COLO668 (cell line): ENCODE measurements at regions not wholly inside any gene's neighbourhood (a gene's known extent, or its start where the extent isn't known, plus 50 kb on each side); places are given as distances from the start of the nearest gene placed in this dataset.

ENCODE experiments used
- DNase-seq: peaks from one replicate; lab custom pipeline; 2025; ENCODE audit not compliant: unreplicated experiment; lab: John Stamatoyannopoulos, UW

- DNase-seq = no peak
Measured at GRCh38 chr22:47773635-47774034, 1011.2 kb downstream of the TBC1D22A start.

DNA sequence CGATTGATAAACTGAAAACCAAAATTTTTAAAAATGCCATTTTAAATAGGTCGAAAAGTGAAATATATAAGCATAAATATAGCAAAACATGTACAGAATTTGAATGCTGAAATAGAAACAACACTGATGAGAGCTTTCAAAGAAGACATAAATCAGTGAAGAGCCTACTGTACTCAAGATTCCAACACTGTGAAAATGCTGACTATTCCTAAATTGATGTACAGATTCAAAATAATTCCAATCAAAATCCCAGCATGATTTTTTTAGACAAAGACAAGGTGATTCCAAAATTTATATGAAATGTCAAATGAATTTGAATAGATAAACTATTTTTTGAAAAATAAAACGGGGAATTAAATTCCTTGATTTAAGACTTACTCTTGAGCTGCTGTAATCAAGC is 1010.4 kb downstream of the TBC1D22A start:
- DNase-seq = no peak

DNA sequence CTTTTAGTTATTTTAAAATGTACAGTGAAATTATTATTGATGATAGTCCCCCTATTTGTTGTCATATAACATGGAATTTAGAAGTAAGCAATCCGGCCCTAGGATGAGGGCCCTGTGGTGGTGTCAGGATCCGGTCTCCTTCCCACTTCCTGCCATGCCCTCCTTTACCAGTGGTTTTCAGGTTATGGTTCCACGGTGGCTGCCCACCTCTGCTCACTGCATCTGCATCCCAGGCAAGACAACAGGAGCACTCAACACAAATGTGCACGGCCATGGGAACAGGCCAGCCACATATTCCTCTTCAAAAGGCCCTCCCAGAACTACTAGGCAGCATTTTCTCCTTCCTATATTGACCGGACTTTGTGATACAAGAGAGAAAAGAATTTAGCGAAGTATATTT is 1007.2 kb downstream of the TBC1D22A start:
- DNase-seq = no peak

- DNase-seq = no peak
Measured at GRCh38 chr22:47768027-47768426, 1005.6 kb downstream of the TBC1D22A start.

GRCh38 chr22:47767403-47767802 is 1005.0 kb downstream of the TBC1D22A start:
- no peak for DNase-seq

DNA sequence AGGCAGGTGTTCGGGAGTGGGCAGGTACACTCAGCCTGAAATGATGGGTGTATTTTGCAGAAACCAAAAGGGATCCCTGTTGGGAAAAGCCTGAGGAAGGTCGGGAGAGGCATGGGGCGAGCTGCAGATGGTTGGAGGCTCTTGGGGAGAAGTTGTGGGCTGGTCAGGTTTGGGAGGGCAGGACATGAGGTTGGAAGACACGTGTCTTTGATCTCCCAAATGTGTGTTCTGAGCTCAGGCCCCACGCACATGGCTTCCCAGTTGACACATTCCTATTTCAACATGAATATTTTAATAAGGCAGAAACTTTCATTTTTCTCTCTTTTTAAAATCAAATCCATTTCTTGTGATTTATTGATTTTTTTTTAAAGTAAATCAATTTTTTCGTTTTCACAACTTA is 1003.3 kb downstream of the TBC1D22A start:
- DNase-seq = no peak

DNA sequence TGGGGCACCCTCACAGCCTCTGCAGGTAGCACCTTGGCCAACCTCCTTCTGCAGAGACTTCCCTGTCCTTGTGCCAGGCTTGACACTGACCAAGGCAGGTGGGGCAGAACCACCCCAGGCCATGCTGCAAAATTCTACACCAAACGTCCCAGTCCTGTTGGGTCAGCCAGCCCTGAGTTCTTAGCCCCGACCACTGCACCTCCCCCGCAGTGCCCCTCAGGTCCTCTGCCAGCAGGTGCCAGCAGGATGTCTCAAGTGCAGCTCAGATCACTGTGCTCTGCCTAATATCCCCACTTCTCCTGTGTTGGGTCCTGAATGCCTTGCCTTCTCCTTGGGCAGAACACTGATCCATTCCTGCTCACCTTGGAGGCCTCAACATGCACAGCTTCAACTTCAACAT is 999.7 kb downstream of the TBC1D22A start:
- DNase-seq = no peak

DNA sequence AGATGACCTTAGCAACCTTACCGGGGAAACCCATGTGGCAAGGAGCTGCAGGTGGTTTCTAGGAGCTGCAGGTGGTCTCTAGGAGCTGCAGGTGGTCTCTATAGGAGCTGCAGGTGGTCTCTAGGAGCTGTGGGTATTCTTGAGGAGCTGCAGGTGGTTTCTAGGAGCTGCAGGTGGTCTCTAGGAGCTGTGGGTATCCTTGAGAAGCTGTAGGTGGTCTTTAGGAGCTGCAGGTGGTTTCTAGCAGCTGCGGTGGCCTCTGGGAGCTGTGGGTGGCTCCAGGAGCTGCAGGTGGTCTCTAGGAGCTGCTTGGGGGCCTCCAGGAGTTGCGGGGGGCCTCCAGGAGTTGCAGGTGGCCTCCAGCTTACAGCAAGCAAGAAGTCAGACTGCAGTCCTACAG is 997.5 kb downstream of the TBC1D22A start:
- no peak for DNase-seq

GRCh38 chr22:47757741-47758140 is 995.3 kb downstream of the TBC1D22A start:
- DNase-seq = no peak

- no peak for DNase-seq
Measured at GRCh38 chr22:47750086-47750485, 987.6 kb downstream of the TBC1D22A start.

- DNase-seq = no peak
Measured at GRCh38 chr22:47748957-47749356, 986.5 kb downstream of the TBC1D22A start.

DNA sequence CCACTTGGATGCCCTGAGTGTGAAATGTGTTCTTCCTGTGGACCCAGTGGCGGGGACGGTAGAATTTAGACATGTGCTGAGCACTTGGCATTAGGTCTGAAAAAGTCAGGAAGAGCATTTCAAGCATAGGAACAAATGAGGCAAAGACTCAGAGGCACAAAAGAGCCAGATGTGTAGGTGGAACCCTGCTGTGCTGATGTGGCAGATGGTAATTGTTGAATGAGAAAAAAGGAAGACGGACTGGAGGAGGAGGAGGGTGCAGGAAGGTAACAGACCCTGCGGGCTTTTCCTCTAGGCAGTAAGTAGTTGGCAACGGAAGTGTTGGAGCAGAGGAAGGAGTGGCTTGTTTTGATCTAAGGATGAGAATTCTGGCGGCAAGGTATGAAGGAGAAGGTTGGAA is 985.8 kb downstream of the TBC1D22A start:
- DNase-seq = no peak

GRCh38 chr22:47740109-47740805 is 977.8 kb downstream of the TBC1D22A start:
- DNase-seq = no peak

- no peak for DNase-seq
Measured at GRCh38 chr22:47739291-47740015, 977.0 kb downstream of the TBC1D22A start.

DNA sequence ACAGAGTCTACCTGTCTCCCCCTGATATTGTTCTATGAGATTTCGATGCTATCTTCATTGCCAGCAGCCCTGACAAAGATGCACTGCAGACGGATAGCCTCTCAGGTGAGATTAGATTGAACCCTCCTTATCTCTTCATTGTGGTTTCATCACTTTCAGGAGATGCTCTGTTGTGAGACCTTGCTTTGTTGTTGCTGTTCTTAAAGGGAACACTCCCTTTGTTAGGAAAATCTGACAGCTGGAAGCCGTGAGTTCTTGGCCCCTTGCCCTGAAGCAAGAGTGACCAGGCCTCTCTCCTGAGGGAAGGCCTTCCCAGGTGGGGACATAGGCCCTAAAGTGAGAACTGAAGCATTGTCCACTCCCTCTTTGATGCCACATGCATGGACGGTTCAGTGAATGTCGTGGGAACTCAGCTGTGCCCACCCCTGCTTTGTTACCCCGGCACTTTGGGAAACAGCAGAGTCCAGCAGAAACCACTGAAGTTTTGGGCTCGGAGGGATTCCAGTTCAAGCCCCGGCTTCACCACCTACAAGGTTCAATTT is 976.1 kb downstream of the TBC1D22A start:
- no peak for DNase-seq

- no peak for DNase-seq
Measured at GRCh38 chr22:47736186-47737034, 974.0 kb downstream of the TBC1D22A start.

GRCh38 chr22:47734511-47734910 is 972.1 kb downstream of the TBC1D22A start:
- no peak for DNase-seq

DNA sequence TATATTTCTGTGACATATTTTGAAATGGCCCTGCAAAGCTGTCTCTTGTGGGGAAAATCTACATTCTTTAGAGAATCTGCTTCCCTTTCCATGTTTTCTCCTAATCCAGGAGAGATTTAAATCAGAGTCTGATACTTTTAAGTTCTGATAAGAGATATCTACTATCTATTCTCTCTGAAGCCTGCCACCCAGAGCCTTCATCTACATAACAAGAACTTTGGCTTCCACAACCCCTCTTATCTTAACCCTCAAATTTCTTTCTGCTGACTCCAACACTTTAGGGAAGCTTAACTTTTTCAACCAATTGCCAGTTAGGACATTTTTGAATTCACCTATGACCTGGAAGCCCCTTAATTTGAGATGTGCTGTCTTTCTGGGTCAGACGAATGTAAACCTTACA is 965.2 kb downstream of the TBC1D22A start:
- no peak for DNase-seq

DNA sequence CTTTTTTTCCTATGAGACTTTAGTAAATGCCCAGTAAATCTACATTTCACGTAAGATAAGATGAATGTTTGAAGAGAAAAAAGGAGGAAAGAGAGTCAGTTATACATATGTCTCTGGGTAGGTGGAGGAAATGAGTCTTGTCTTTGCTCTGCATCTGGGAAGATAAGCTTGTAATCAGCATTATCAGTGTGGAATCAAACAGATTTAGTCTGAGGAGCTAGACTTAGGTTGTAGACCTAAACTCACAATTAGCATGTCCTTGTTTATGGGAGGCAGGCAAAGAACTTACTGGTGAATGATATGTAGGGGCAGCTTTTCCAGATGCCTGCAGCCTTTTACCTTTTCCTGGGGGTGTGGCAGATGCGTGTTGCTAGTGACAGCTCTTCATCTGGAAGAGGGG is 962.3 kb downstream of the TBC1D22A start:
- DNase-seq = no peak

GRCh38 chr22:47724030-47724429 is 961.6 kb downstream of the TBC1D22A start:
- DNase-seq = no peak

DNA sequence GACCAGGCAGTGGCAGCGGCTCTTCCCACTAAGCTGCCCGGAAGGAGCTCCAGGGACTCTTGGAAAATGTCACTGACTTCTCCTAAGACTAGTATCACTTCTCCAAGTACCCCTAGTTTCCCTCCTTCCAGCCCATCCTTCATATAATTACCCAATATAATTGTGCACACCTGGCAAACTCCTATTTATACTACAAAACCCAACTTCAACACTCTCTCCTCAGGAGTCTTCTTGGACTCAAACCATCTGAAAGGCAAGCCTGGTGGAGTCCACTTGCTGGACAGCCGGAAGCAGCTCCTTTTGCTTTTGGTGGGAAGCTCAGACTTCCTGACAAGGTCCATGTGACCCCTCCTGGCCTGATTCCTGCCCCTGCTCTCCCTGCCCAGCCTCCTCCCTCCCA is 955.9 kb downstream of the TBC1D22A start:
- DNase-seq = no peak
